HAP-1 (cell line): ENCODE measurements at regions not wholly inside any gene's neighbourhood (a gene's known extent, or its start where the extent isn't known, plus 50 kb on each side); places are given as distances from the start of the nearest gene placed in this dataset.

Source experiments
- DNase-seq, 2 experiments: peaks; one replicate each; pipeline ENCODE4 v3.0.0-alpha.2; 2016 to 2020; ENCODE audit warnings: low spot score in 2 of 2
- H3K27me3 ChIP-seq: fragments of 250-450 bp; sonication (Bioruptor Pico); 2 replicates; pipeline ENCODE4 v1.5.1; 2020; ENCODE audit warnings: low read depth, mild to moderate bottlenecking, moderate library complexity
- H3K36me3 ChIP-seq: fragments of 250-450 bp; sonication (Bioruptor Pico); replicated peaks from 2 replicates; pipeline ENCODE4 v1.5.1; 2020; ENCODE audit warnings: mild to moderate bottlenecking
- H3K4me1 ChIP-seq: fragments of 250-450 bp; sonication (Bioruptor Pico); 2 replicates; pipeline ENCODE4 v1.5.1; 2020; ENCODE audit warnings: mild to moderate bottlenecking
- H3K4me3 ChIP-seq: fragments of 250-450 bp; sonication (Bioruptor Pico); 2 replicates; pipeline ENCODE4 v1.5.1; 2020; ENCODE audit warnings: mild to moderate bottlenecking, moderate library complexity
- H3K9me3 ChIP-seq: fragments of 250-450 bp; sonication (Bioruptor Pico); 2 replicates; pipeline ENCODE4 v1.5.1; 2020; ENCODE audit warnings: mild to moderate bottlenecking, moderate library complexity
- in situ Hi-C: fragments of 300-500 bp; cut with MboI; formaldehyde crosslinking; loops from 3 replicates; pipeline ENCODE4 v1.14.3; 2020; ENCODE audit warnings: low sequenced_read_pairs, inconsistent platforms, mixed read lengths

DNA sequence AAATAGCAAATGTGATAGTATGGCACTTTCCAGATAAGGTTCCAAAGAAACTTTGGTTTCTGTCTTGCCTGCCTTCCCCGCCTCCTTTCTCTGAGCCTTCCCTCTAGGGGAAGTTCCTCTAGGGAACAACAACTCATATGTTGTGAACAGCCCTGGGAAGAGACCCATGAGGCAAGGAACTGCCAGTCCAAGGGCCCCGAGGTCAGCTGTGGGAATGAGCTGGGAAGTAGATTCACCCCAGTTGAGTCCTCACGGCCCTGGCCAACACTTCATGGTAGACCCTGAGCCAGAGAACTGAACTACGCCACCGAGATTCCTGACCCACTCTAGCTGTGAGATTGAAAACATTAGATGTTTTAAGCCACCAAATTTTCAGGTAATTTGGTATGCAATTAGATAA, 154.5 kb upstream of the CCDC68 start:
- no peak for DNase-seq
- no peaks in the 10 kb centered on the region for H3K36me3 ChIP-seq
- in situ Hi-C loops: no loop called here
- H3K9me3 ChIP-seq: no peaks in the 10 kb centered on the region
- no peak overlapping the region for H3K4me3 ChIP-seq
- H3K27me3 ChIP-seq: no peaks in the 10 kb centered on the region
- H3K4me1 ChIP-seq: no peaks in the 10 kb centered on the region

DNA sequence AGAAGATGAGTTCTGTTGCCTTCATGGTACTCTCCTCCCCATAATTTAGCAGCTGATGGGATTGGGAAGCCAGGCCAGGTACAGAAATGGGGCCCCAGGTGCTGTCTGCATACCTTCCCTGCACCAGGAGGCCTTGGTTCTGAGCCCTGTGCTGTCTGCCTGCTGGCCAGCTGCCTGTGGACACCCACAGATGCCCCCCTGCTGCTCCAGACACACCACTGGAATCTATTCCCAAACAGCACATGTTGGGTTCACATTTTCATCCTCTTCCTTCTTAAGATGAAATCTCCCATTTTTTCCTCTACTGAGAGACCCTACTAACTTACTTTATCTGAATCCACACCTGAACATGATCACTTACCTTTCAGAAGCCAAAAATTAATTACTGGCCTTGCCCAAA, 152.0 kb upstream of the CCDC68 start:
- no peaks in the 10 kb centered on the region for H3K9me3 ChIP-seq
- no peak overlapping the region for H3K4me3 ChIP-seq
- no peak for DNase-seq
- in situ Hi-C loops: no loop called here
- no peaks in the 10 kb centered on the region for H3K36me3 ChIP-seq
- no peaks in the 10 kb centered on the region for H3K4me1 ChIP-seq
- no peaks in the 10 kb centered on the region for H3K27me3 ChIP-seq

DNA sequence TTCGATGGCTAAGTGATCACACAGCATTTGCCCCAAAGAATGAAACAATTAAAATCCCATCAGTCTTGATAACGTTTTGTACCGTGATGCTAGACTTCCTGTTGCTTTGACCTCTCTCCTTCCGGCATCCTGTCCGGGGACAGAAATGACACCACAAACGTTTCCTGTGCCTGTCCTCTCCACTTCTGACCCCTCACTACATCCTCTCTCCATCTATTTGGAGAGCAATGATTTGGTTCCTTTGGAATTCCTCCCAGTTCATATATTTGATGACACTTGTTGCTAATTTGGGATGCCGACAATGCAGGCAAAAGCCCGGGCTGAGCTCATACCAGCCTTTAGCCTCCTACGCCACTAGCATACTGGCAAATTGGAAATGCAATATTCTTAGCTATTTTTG, 151.2 kb upstream of the CCDC68 start:
- DNase-seq: no peak
- Histone ChIP-seq H3K9me3 (no peaks in the 10 kb centered on the region), H3K27me3 (no peaks in the 10 kb centered on the region), H3K4me1 (no peaks in the 10 kb centered on the region), H3K4me3 (no peak overlapping the region), H3K36me3 (no peaks in the 10 kb centered on the region)
- in situ Hi-C loops: no loop called here

DNA sequence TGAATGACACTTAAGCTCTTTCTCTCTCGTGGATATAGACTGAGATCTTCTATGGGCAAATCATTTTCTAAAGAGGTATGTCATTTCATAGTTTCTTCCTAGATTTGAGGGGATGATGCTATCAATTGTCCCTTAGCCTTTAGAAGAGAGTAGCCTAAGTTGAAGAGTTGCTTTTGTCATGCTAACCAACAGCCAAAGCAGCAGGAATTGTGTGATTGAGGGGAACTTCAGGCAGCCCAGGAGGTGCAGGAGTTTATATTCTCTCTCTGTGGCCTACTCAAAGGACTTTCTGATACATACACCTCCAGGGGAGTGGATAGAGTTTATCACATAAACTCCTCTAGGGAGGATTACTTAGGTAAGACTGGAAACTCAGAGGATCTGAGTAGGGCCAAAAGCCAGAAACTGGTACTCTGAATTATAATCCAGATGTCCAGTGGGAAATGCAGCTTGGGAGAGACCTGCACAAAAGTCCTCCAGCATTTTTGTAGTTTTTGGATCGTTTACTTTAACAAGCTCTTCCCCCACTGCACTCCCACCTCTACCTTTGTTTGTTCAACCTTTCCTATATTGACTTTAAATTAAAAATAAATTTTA, 150.7 kb upstream of the CCDC68 start:
- no peaks in the 10 kb centered on the region for H3K9me3 ChIP-seq
- no peak overlapping the region for H3K4me3 ChIP-seq
- in situ Hi-C loops: no loop called here
- no peak for DNase-seq
- no peaks in the 10 kb centered on the region for H3K27me3 ChIP-seq
- H3K4me1 ChIP-seq: no peaks in the 10 kb centered on the region
- no peaks in the 10 kb centered on the region for H3K36me3 ChIP-seq

DNA sequence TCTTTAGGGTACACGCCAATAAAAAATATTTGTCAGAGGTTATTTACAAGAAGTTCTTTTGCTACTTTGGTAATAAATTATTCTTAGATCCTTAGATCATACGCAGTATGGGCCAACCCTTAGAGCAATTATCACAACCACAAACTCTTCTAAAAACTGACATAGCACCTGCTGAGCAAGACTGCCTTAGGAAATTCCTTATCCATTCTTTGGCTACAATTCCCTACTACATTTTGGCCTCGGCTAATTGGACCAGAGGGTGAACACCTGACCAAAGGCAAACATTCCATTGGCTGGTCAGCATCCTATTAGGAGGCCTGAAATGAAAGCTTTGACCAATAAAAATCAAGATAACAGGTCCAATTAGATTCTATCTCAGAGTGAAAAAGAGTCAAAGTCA, 147.6 kb upstream of the CCDC68 start:
- no peak overlapping the region for H3K4me3 ChIP-seq
- no peak for DNase-seq
- no peaks in the 10 kb centered on the region for H3K4me1 ChIP-seq
- H3K36me3 ChIP-seq: no peaks in the 10 kb centered on the region
- in situ Hi-C loops: no loop called here
- no peaks in the 10 kb centered on the region for H3K9me3 ChIP-seq
- H3K27me3 ChIP-seq: no peaks in the 10 kb centered on the region

DNA sequence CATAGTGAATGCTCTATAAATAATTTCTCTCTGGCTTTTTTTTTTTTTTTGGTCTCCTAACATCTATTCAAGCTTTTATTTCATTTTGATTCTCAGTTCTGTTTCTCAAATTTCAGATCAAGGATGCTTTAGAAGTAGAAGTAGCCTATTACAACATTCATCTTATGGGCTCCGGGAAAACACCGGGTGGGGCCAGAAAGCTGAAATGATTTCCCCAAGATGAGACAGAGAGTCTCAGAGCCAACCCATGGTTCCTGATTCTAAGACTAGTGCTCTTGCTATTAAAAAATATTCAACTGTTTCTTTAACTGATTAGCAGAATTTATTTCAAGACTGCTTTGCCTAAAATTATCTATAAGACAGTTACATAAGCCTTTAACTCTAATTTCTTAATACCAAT, 147.2 kb upstream of the CCDC68 start:
- Histone ChIP-seq H3K27me3 (no peaks in the 10 kb centered on the region), H3K4me1 (no peaks in the 10 kb centered on the region), H3K9me3 (no peaks in the 10 kb centered on the region), H3K36me3 (no peaks in the 10 kb centered on the region), H3K4me3 (no peak overlapping the region)
- in situ Hi-C loops: no loop called here
- DNase-seq: no peak

DNA sequence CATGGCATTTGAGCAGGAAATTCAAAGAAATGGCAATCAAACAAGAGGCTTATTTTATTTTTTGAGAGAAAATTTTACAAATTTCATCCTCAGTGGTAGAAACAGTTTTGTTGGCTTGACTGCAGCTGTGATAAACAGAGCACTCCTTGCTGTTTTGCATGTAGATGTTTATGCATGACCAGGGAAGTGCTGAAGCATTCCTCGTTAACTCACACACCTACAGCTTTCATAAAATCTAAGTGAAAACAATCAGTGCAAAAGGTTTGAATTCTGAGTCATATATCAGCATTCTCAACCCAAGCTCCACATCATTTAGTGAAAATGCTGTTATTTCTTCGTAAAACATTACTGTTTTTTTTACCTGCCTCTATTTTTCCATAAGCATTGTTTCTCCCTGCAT, 146.6 kb upstream of the CCDC68 start:
- Histone ChIP-seq H3K4me1 (no peaks in the 10 kb centered on the region), H3K27me3 (no peaks in the 10 kb centered on the region), H3K36me3 (no peaks in the 10 kb centered on the region), H3K9me3 (no peaks in the 10 kb centered on the region), H3K4me3 (no peak overlapping the region)
- no peak for DNase-seq
- in situ Hi-C loops: no loop called here

DNA sequence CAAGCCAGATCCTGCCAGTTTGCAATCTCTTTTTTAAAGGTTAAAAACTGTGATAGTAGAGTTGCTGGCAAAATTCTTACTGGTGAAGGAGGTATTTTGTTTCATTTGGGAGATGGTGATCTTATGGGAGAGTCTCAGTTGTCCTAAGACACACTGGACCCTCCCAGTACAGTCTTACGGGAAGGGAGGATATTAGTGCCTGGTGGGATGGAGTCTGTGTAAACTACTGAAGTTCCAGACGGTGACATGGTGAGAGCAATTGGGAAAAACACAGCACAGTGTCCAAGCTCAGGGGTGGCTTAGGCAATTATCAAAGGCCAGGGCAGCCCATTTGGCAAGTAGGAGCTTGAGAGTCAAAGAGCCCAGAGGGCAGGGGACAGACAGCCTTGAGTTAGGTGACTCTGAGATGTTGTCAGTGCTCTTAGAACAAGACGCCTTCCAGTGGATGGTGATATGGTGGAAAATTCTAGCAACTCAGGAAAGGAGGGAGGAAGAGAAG, 143.7 kb upstream of the CCDC68 start:
- no peaks in the 10 kb centered on the region for H3K4me1 ChIP-seq
- no peaks in the 10 kb centered on the region for H3K27me3 ChIP-seq
- no peaks in the 10 kb centered on the region for H3K9me3 ChIP-seq
- H3K4me3 ChIP-seq: no peak overlapping the region
- DNase-seq: no peak
- no peaks in the 10 kb centered on the region for H3K36me3 ChIP-seq
- in situ Hi-C loops: no loop called here

DNA sequence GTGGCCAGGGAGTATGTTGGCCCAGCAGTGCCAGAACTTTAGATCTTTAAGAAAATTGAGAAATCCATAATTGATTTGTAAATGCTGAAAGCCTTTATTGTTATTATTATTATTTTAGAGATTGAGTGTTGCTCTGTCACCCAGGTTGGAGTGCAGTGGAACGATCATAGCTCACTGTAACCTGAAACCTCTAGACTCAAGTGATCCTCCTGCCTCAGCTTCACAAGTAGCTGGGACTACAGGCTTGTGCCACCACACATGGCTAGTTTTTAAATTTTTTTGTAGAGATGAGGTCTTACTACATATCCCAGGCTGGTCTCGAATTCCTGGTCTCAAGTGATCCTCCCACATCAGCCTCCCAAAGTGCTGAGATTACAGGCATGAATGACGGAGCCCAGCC, 143.2 kb upstream of the CCDC68 start:
- Histone ChIP-seq H3K4me1 (no peaks in the 10 kb centered on the region), H3K9me3 (no peaks in the 10 kb centered on the region), H3K36me3 (no peaks in the 10 kb centered on the region), H3K4me3 (no peak overlapping the region), H3K27me3 (no peaks in the 10 kb centered on the region)
- no peak for DNase-seq
- in situ Hi-C loops: no loop called here

DNA sequence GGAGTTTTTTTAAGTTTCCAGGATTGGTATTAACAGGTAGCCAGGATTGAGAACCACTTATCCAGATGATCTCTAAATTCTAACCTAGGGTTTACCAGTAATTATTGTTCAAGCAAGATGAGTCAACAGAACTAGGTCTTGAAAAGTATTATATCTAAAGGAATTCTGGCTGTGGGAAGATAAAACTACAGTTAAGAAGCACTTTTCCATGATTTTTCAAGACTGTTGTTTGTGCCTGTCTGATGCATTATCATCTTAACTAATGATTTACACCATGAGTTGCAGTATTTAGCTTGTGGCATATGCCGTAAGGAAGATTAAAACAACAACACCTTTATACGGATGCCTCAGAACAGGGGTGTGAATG, 142.2 kb upstream of the CCDC68 start:
- Histone ChIP-seq H3K4me3 (no peak overlapping the region), H3K9me3 (no peaks in the 10 kb centered on the region), H3K27me3 (no peaks in the 10 kb centered on the region), H3K4me1 (no peaks in the 10 kb centered on the region), H3K36me3 (no peaks in the 10 kb centered on the region)
- in situ Hi-C loops: no loop called here
- DNase-seq: no peak

DNA sequence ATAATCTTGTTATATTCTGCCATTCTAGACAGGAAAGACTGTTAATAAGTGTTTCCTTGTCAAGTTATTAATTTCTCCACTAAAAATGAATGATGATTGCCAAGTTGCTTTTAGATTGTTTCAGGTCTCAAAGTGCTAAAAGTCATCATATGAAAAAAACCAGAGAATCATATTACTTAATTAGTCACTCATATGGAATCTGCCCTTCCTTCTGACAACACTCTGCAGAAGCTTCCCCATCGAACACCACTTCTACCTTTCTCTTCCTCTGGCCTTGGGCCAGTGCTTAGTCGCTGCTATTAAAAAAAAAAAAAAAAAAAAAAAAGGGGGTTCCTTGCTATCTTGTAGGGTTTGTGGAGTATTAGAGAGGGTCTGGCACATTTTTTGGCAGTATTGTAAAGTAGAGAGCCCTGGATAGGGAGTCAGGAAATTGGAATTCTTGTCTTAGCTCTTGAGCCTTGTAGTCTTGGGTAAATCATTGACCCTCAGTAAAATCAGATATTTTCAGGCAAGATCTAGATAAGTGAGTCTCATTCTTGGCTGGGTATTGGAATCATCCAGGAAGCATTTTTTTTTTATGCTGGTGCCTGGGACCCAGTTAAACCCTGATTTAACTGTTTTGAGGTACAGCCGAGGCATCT, 141.7 kb upstream of the CCDC68 start:
- no peaks in the 10 kb centered on the region for H3K36me3 ChIP-seq
- no peaks in the 10 kb centered on the region for H3K9me3 ChIP-seq
- in situ Hi-C loops: no loop called here
- DNase-seq: no peak
- H3K4me1 ChIP-seq: no peaks in the 10 kb centered on the region
- H3K4me3 ChIP-seq: no peak overlapping the region
- no peaks in the 10 kb centered on the region for H3K27me3 ChIP-seq

DNA sequence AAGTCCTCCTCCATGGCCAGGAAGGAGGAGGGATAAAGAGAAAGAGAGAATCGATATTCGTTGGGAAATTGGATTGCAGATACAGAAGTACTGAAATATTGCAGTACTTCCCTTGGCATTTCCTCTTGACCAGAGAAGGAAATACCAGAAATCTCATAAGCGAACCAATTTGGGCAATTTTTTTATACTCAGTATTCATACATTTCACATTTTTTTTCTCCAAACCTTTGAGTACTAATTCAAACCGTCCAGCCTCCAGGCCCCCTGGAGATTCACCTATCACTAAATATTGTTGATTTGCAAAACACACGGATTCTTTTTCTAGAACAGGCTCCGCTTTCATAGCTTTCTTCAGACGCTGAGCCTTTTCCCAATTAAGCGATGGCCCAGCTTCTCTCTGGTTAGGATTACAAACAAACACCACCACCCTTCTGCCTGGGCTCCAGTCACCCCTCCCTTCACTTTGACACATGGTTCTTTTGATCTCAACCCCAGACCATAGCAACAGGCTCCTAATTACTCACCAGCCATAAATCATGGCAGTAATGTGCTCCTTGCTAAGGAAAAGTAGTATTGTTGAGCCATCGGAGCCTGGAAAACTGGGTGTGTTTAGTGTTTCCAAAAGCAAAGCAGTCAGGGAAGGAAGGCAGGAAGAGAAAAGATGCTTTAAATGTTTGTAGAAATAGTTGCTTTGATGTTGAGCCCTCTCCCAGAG, 138.4 kb upstream of the CCDC68 start:
- no peak overlapping the region for H3K4me3 ChIP-seq
- no peaks in the 10 kb centered on the region for H3K9me3 ChIP-seq
- DNase-seq: no peak
- in situ Hi-C loops: no loop called here
- H3K36me3 ChIP-seq: no peaks in the 10 kb centered on the region
- no peaks in the 10 kb centered on the region for H3K27me3 ChIP-seq
- H3K4me1 ChIP-seq: no peaks in the 10 kb centered on the region

DNA sequence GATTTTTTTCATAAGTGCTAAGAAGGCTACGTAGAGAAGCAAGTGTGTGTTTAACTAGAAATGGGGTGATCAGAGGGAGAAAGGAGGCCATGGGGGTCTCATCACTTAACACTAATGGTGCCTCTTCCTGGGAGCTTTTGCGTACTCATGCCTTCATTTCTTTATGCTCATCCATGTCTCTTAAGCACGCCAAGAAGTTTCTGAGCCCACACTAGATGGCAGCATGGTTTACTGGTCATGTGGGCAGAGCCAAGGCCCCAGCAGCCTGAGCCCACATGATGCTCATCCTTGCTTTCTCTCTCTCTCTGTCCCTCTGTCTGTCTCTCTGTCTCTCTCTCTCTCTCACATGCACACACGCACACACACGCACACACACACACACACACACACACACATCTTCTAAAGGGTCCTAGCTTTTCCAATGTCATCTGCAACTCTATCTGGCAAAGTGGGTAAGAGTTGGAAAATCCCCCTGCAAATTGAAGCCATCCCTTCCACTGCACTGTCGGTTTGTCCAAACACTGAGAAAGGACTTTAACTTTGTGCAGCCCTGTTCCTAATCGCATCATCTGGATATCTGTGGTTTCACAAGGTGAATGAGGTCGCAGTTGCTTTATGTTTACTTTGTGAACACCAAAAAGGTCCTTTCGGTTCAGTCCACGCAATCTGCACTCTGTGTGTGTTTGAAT, 137.1 kb upstream of the CCDC68 start:
- H3K9me3 ChIP-seq: no peaks in the 10 kb centered on the region
- no peaks in the 10 kb centered on the region for H3K27me3 ChIP-seq
- H3K4me3 ChIP-seq: no peak overlapping the region
- H3K36me3 ChIP-seq: no peaks in the 10 kb centered on the region
- H3K4me1 ChIP-seq: no peaks in the 10 kb centered on the region
- in situ Hi-C loops: no loop called here
- DNase-seq: peak; percentile 16 to 20

DNA sequence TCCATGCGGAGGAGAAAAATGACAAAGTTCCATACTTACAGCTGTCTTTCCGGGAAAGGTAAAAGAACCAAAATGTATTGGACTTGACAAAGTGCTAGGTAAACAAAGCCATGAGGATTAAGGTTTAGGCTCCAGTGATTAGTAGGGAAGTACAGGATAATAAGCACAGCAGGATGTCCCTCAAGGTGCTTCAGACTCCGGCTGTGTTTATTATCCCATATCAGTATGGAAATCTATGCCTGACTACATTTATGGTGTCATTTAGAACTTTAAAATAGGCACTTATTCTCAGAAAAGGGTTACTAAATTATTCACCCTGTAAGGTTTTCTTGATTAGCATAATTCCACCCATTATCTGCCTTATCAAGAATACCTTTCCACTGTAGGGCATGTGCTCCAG, 136.3 kb upstream of the CCDC68 start:
- Histone ChIP-seq H3K4me1 (no peaks in the 10 kb centered on the region), H3K4me3 (no peak overlapping the region), H3K27me3 (no peaks in the 10 kb centered on the region), H3K36me3 (no peaks in the 10 kb centered on the region), H3K9me3 (no peaks in the 10 kb centered on the region)
- DNase-seq: no peak
- in situ Hi-C loops: no loop called here
